Left lung (tissue), 4 donors: ENCODE measurements at regions not wholly inside any gene's neighbourhood (a gene's known extent, or its start where the extent isn't known, plus 50 kb on each side); places are given as distances from the start of the nearest gene placed in this dataset.

Experiments used
- ATAC-seq: fragments of 200-7000 bp; cut with Tn5 transposase; one replicate; pipeline ENCODE4 v1.9.1; 2020; ENCODE audit warnings: moderate library complexity
- DNase-seq, 4 donors: peaks; one replicate each; pipeline ENCODE4 v3.0.0-alpha.2; 2013 to 2020
- H3K27ac ChIP-seq, 2 donors: fragments of 200-600 bp; sonication (generic) in 1 of 2; one replicate each; pipeline versions ENCODE4 v1.5.0 to v1.8.0; 2020 to 2021
- H3K27me3 ChIP-seq, 2 donors: fragments of 200-600 bp; sonication (generic) in 1 of 2; one replicate each; pipeline versions ENCODE4 v1.5.0 to v1.8.0; 2020 to 2021
- H3K36me3 ChIP-seq, 2 donors: fragments of 200-600 bp; sonication (generic) in 1 of 2; one replicate each; pipeline versions ENCODE4 v1.5.0 to v1.8.0; 2020 to 2021
- H3K4me1 ChIP-seq, 2 donors: fragments of 200-600 bp; one replicate each; pipeline ENCODE4 v1.8.0; 2021
- H3K4me3 ChIP-seq, 2 donors: fragments of 200-600 bp; sonication (generic) in 1 of 2; one replicate each; pipeline versions ENCODE4 v1.5.0 to v1.8.0; 2020 to 2021; ENCODE audit warnings: mild to moderate bottlenecking in 1 of 2
- H3K9me3 ChIP-seq, 2 donors: fragments of 200-600 bp; sonication (generic) in 1 of 2; one replicate each; pipeline versions ENCODE4 v1.5.0 to v1.8.0; 2020 to 2021
- intact Hi-C, 2 donors: fragments of 100-400 bp; cut with DNase I; formaldehyde crosslinking; loops; one replicate each; pipeline versions ENCODE4 v1.11.2 to v1.14.2; 2022
- TF ChIP-seq, protein P1 (sequence below), 2 donors: fragments of 200-600 bp; sonication (generic) in 1 of 2; IDR thresholded peaks; one replicate each; pipeline versions ENCODE4 v1.5.0 to v1.8.0; 2021; ENCODE audit warnings: antibody characterized with exemption in 2 of 2
- donor health status: DM: no; HTN: yes; CAD: no.
- donor health status: DM: no; HTN: no; CAD: no.

DNA sequence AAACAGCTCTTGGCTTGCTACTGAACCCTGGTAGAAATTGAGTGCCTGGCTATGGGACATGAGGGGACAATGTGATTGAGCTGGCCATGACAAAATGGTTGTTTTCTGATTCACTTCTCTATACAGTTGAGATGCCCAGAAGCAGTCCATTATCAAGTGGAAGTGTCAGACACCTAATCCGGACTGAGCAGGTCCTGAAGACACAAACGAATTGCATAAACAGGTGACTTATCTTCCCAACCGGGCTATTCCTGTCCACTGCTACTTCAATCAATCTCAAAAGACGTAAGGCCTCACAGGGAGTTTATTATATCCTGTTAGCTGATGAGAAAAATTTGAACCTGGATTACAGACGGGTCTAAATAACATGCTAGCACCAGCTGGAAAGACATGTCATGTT is 105.5 kb upstream of the WAC start:
- DNase-seq (no peak), ATAC-seq (no peak)

DNA sequence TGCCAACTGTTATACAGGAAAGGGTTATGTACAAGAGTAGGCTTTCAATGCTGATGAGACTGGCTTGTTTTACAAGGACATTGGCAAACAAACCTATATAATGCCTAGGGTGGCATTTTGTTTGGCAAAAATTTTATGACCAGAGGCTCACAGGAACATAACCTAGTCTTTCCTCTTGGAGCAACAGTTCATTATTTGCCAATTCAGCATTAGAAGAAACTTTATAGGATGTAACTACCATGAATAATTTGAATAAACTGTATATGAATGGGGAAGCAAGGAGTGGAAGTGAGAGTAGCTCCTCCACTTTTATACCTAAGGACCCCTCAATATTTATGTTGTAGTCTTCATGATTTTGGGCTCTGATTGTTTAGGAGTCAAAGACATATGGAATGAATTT is 103.9 kb upstream of the WAC start:
- H3K4me3 ChIP-seq, result no peak overlapping the region
- no peak overlapping the region for H3K27ac ChIP-seq
- DNase-seq (no peak), ATAC-seq (no peak)
- peaks cover 4 to 7% of the 10 kb centered on the region in 2 donors for H3K4me1 ChIP-seq
- no peaks in the 10 kb centered on the region for H3K27me3 ChIP-seq
- intact Hi-C loops, result no loop called here
- H3K36me3 ChIP-seq, result no peaks in the 10 kb centered on the region
- no peaks in the 10 kb centered on the region for H3K9me3 ChIP-seq
- TF ChIP-seq, protein P1, sequence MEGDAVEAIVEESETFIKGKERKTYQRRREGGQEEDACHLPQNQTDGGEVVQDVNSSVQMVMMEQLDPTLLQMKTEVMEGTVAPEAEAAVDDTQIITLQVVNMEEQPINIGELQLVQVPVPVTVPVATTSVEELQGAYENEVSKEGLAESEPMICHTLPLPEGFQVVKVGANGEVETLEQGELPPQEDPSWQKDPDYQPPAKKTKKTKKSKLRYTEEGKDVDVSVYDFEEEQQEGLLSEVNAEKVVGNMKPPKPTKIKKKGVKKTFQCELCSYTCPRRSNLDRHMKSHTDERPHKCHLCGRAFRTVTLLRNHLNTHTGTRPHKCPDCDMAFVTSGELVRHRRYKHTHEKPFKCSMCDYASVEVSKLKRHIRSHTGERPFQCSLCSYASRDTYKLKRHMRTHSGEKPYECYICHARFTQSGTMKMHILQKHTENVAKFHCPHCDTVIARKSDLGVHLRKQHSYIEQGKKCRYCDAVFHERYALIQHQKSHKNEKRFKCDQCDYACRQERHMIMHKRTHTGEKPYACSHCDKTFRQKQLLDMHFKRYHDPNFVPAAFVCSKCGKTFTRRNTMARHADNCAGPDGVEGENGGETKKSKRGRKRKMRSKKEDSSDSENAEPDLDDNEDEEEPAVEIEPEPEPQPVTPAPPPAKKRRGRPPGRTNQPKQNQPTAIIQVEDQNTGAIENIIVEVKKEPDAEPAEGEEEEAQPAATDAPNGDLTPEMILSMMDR (IDR thresholded peaks at IDR 0.05), result no peak

More for the DNA sequence above, 105.5 kb upstream of the WAC start:
- no peak overlapping the region for H3K4me3 ChIP-seq
- no peak overlapping the region for H3K27ac ChIP-seq
- peaks cover 4 to 5% of the 10 kb centered on the region in 2 donors for H3K4me1 ChIP-seq
- intact Hi-C loops, result no loop called here
- H3K27me3 ChIP-seq, result no peaks in the 10 kb centered on the region
- no peaks in the 10 kb centered on the region for H3K9me3 ChIP-seq
- no peaks in the 10 kb centered on the region for H3K36me3 ChIP-seq
- TF ChIP-seq, protein P1 (IDR thresholded peaks at IDR 0.05), result no peak

DNA sequence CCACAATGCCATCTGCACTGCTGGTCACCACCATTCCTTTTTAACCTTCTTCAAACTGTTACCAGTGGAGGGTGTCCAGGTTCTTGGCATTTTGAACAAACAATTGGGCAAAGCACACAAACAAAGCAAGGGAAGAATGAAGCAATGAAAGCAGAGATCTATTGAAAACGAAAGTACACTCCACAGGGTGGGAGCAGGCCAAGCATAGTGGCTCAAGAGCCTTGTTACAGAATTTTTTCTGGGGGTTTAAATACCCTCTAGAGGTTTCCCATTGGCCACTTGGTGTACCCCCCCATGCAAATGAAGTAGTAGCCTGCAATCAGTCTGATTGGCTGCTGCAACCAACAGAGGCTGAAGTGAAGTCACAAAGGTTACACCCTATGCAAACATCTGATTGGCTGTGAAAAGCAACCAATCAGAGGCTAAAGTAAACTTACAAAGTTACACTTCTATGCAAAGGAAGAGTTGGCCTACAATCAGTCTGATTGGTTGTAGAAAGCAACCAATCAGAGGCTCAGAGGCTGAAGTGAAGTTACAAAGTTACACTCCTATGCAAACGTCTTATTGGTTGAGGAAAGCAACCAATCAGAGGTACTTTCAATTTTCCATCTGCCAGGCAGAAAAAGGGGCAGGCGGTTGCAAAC is 103.2 kb upstream of the WAC start:
- Histone ChIP-seq H3K4me3 (no peak overlapping the region), H3K27ac (no peak overlapping the region)
- intact Hi-C loops, result no loop called here

DNA sequence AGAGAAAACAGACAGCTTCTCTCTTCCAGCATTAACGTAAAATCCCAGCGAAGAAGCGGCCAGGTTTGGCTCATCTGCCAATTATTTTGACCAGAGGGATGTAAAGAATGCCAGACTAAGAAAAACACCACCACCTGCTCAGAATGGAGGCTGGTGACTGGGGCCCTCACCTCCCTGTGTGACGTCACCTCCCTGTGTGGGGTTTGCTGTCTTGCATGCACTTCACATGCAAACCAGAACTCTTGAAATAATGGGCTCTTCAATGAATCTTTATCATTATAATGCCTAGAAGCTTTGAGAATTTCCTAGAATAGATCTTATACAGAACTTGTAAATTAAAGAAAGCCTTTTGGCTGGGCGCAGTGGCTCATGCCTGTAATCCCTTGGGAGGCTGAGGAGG is 101.8 kb upstream of the WAC start:
- TF ChIP-seq, protein P1 (IDR thresholded peaks at IDR 0.05), result no peak
- Histone ChIP-seq H3K4me3 (no peak overlapping the region), H3K36me3 (no peaks in the 10 kb centered on the region), H3K9me3 (no peaks in the 10 kb centered on the region), H3K27ac (no peak overlapping the region), H3K4me1 (peaks cover 4 to 7% of the 10 kb centered on the region in 2 donors), H3K27me3 (no peaks in the 10 kb centered on the region)
- DNase-seq (no peak), ATAC-seq (no peak)
- intact Hi-C loops, result no loop called here

More for the DNA sequence above, 103.2 kb upstream of the WAC start:
- Histone ChIP-seq H3K27me3 (no peaks in the 10 kb centered on the region), H3K36me3 (no peaks in the 10 kb centered on the region), H3K9me3 (no peaks in the 10 kb centered on the region), H3K4me1 (peaks cover 4 to 7% of the 10 kb centered on the region in 2 donors)
- TF ChIP-seq, protein P1 (IDR thresholded peaks at IDR 0.05), result no peak
- ATAC-seq, result no peak
- no peak for DNase-seq

DNA sequence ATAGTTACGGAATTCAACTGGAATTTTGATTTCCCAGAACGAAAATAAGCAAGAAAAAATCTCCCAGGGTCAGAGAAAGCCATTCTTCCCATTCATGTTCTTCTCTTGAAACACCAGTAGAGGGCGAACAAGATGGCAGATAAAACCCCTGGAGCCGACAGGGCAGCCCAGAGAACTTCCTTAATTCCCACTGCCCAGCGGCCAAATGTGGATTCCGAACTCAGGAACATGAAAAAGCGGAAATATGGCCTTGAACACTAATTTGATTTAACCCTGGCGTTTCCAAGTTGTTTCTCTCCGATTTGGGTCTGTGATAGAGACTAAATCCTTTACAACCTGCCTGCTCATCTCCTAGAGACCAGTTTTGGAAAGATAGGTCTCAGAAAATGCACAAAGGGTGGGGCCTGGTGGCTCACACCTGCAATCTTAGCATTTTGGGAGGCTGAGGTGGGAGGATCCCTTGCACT is 100.7 kb upstream of the WAC start:
- no peaks in the 10 kb centered on the region for H3K27me3 ChIP-seq
- no peak overlapping the region for H3K4me3 ChIP-seq
- intact Hi-C loops, result no loop called here
- peaks cover 4 to 7% of the 10 kb centered on the region in 2 donors for H3K4me1 ChIP-seq
- peak; percentile 99 for ATAC-seq
- no peaks in the 10 kb centered on the region for H3K9me3 ChIP-seq
- no peak overlapping the region for H3K27ac ChIP-seq
- TF ChIP-seq, protein P1 (IDR thresholded peaks at IDR 0.05), result peak; percentile 65 to 77
- DNase-seq, result peak in 3 of 4 donors; percentile 49 to 74 (median 67)
- no peaks in the 10 kb centered on the region for H3K36me3 ChIP-seq
